ENCODE measurements at regions not wholly inside any gene's neighbourhood (a gene's known extent, or its start where the extent isn't known, plus 50 kb on each side); places are given as distances from the start of the nearest gene placed in this dataset.

- ATAC-seq: no peak
- TF ChIP-seq ZFP30 (CRISPR knock-in tag; IDR thresholded peaks at IDR 0.05) (no peak), PPARA (CRISPR knock-in tag; IDR thresholded peaks at IDR 0.05; ENCODE audit: borderline replicate concordance) (no peak), BACH2 (CRISPR knock-in tag; IDR thresholded peaks at IDR 0.05; ENCODE audit: borderline replicate concordance) (no peak), ZNF8 (CRISPR knock-in tag; IDR thresholded peaks at IDR 0.05) (no peak), TCF4 (CRISPR knock-in tag; IDR thresholded peaks at IDR 0.05; ENCODE audit: borderline replicate concordance) (no peak), ZFP3 (CRISPR knock-in tag; IDR thresholded peaks at IDR 0.05) (no peak), ISL1 (CRISPR knock-in tag; IDR thresholded peaks at IDR 0.05) (no peak), GLIS3 (CRISPR knock-in tag; IDR thresholded peaks at IDR 0.05) (no peak), RARB (CRISPR knock-in tag; IDR thresholded peaks at IDR 0.05) (no peak)
- TF ChIP-seq, protein P1, sequence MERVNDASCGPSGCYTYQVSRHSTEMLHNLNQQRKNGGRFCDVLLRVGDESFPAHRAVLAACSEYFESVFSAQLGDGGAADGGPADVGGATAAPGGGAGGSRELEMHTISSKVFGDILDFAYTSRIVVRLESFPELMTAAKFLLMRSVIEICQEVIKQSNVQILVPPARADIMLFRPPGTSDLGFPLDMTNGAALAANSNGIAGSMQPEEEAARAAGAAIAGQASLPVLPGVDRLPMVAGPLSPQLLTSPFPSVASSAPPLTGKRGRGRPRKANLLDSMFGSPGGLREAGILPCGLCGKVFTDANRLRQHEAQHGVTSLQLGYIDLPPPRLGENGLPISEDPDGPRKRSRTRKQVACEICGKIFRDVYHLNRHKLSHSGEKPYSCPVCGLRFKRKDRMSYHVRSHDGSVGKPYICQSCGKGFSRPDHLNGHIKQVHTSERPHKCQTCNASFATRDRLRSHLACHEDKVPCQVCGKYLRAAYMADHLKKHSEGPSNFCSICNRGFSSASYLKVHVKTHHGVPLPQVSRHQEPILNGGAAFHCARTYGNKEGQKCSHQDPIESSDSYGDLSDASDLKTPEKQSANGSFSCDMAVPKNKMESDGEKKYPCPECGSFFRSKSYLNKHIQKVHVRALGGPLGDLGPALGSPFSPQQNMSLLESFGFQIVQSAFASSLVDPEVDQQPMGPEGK (CRISPR knock-in tag; IDR thresholded peaks at IDR 0.05; ENCODE audit: borderline replicate concordance): no peak
Observed at GRCh38 chr2:151181524-151181923, 80.1 kb downstream of the RBM43 start.

DNA sequence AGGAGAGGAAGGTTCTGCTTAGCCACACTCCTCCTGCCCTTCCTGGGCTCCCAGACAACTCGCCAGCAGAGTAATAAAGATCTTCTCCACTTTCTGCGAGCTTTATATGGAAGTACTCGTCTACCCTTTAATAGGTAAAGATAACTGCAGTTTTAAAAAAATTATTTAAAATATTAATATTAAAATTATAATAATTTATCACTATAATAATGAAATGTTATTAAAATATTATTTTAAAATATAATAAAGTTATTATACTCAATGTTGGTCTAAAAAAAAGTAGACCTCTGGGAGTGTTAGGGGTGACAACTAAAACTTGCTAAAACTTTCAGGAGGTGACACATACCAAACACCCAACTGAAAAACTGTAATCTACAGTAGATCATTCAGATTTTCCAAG lies 81.5 kb downstream of the RBM43 start:
- TF ChIP-seq PPARA (CRISPR knock-in tag; IDR thresholded peaks at IDR 0.05; ENCODE audit: borderline replicate concordance) (no peak), ZNF70 (CRISPR knock-in tag; IDR thresholded peaks at IDR 0.05) (no peak), TCF4 (CRISPR knock-in tag; IDR thresholded peaks at IDR 0.05; ENCODE audit: borderline replicate concordance) (no peak), ZFP30 (CRISPR knock-in tag; IDR thresholded peaks at IDR 0.05) (no peak), CSDC2 (CRISPR knock-in tag; IDR thresholded peaks at IDR 0.05) (no peak)
- ATAC-seq: no peak

DNA sequence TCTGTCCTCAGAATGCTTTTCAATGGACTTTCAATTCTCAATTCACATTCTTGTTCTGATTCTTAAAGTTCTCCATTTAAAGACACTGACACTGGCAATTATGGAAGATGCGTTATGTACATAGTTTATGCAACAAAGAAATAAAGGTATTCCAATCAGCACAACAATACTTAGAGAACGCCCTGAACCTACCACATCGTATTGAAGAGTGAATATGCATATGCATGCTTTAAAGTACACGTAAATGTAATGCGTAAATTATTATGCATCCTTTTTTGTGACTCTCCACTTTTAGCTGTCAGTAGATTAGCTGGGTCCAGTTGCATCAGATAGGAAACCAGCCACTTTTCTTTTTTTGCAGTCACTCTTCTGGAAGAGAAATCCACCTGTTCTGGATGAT lies 83.5 kb downstream of the RBM43 start:
- TF ChIP-seq, protein P1 (CRISPR knock-in tag; IDR thresholded peaks at IDR 0.05; ENCODE audit: borderline replicate concordance): no peak
- TF ChIP-seq TSHZ2 (CRISPR knock-in tag; IDR thresholded peaks at IDR 0.05): no peak
- TF ChIP-seq ZFP3 (CRISPR knock-in tag; IDR thresholded peaks at IDR 0.05): no peak
- TF ChIP-seq TOX (CRISPR knock-in tag; IDR thresholded peaks at IDR 0.05; ENCODE audit: borderline replicate concordance): no peak
- TF ChIP-seq ESRRG (CRISPR knock-in tag; IDR thresholded peaks at IDR 0.05): no peak
- no peak for TF ChIP-seq OSR1 (CRISPR knock-in tag; IDR thresholded peaks at IDR 0.05)
- TF ChIP-seq ZC3H10 (CRISPR knock-in tag; IDR thresholded peaks at IDR 0.05): no peak
- TF ChIP-seq BACH2 (CRISPR knock-in tag; IDR thresholded peaks at IDR 0.05; ENCODE audit: borderline replicate concordance): no peak
- TF ChIP-seq ISL1 (CRISPR knock-in tag; IDR thresholded peaks at IDR 0.05): no peak
- no peak for TF ChIP-seq ZNF70 (CRISPR knock-in tag; IDR thresholded peaks at IDR 0.05)
- TF ChIP-seq, protein P2, sequence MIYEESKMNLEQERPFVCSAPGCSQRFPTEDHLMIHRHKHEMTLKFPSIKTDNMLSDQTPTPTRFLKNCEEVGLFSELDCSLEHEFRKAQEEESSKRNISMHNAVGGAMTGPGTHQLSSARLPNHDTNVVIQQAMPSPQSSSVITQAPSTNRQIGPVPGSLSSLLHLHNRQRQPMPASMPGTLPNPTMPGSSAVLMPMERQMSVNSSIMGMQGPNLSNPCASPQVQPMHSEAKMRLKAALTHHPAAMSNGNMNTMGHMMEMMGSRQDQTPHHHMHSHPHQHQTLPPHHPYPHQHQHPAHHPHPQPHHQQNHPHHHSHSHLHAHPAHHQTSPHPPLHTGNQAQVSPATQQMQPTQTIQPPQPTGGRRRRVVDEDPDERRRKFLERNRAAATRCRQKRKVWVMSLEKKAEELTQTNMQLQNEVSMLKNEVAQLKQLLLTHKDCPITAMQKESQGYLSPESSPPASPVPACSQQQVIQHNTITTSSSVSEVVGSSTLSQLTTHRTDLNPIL (CRISPR knock-in tag; IDR thresholded peaks at IDR 0.05; ENCODE audit: low read depth): no peak
- no peak for ATAC-seq

DNA sequence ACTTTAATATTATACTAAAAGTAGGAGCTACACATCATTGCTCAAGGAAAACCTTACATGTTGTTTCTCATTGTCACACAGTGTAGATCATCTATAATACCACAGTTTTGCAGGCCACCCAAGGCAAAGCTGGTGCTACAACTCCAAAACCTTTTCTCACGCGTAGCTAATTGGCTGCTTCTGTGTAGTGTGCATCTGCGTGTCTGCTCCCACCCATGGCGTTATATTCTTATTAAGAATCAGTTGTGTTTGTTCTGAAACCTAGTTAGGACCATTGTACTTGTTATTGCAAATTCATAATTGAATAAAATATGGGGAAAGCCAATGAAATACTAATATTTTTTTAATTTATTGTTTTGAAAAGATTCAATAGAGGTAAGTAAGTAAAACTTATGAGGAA lies 83.9 kb downstream of the RBM43 start:
- ATAC-seq: no peak
- TF ChIP-seq ZFP3 (CRISPR knock-in tag; IDR thresholded peaks at IDR 0.05): no peak
- TF ChIP-seq, protein P1 (CRISPR knock-in tag; IDR thresholded peaks at IDR 0.05; ENCODE audit: borderline replicate concordance): no peak
- TF ChIP-seq BACH2 (CRISPR knock-in tag; IDR thresholded peaks at IDR 0.05; ENCODE audit: borderline replicate concordance): no peak
- TF ChIP-seq ZNF565 (CRISPR knock-in tag; conservative IDR thresholded peaks at IDR 0.05; ENCODE audit: low read depth): no peak
- TF ChIP-seq ZNF70 (CRISPR knock-in tag; IDR thresholded peaks at IDR 0.05): no peak
- TF ChIP-seq ZFP30 (CRISPR knock-in tag; IDR thresholded peaks at IDR 0.05): no peak
- TF ChIP-seq ESRRG (CRISPR knock-in tag; IDR thresholded peaks at IDR 0.05): no peak
- TF ChIP-seq, protein P3, sequence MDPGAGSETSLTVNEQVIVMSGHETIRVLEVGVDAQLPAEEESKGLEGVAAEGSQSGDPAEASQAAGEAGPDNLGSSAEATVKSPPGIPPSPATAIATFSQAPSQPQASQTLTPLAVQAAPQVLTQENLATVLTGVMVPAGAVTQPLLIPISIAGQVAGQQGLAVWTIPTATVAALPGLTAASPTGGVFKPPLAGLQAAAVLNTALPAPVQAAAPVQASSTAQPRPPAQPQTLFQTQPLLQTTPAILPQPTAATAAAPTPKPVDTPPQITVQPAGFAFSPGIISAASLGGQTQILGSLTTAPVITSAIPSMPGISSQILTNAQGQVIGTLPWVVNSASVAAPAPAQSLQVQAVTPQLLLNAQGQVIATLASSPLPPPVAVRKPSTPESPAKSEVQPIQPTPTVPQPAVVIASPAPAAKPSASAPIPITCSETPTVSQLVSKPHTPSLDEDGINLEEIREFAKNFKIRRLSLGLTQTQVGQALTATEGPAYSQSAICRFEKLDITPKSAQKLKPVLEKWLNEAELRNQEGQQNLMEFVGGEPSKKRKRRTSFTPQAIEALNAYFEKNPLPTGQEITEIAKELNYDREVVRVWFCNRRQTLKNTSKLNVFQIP (CRISPR knock-in tag; IDR thresholded peaks at IDR 0.05; ENCODE audit: borderline replicate concordance, low read depth): no peak
- TF ChIP-seq ZNF8 (CRISPR knock-in tag; IDR thresholded peaks at IDR 0.05): no peak
- no peak for TF ChIP-seq ISL1 (CRISPR knock-in tag; IDR thresholded peaks at IDR 0.05)
- no peak for TF ChIP-seq SNAI2 (CRISPR knock-in tag; IDR thresholded peaks at IDR 0.05)
- TF ChIP-seq TSHZ2 (CRISPR knock-in tag; IDR thresholded peaks at IDR 0.05): no peak
- TF ChIP-seq OSR1 (CRISPR knock-in tag; IDR thresholded peaks at IDR 0.05): no peak
